Endothelial cell of umbilical vein (primary cell): ENCODE measurements at regions not wholly inside any gene's neighbourhood (a gene's known extent, or its start where the extent isn't known, plus 50 kb on each side); places are given as distances from the start of the nearest gene placed in this dataset.

Experiments
- BruUV-seq: library from RNA; stranded (reverse); fragments of 400-500 nt; replicated peaks from 2 replicates; lab custom pipeline; 2021; lab: Mats Ljungman, UMichigan
- CTCF ChIA-PET: fragments of 300-600, 350-600 bp; sonication (Branson Sonifier 250); formaldehyde crosslinking; loops from one replicate; lab custom pipeline; 2021; ENCODE audit warnings: antibody characterized with exemption, inconsistent platforms; lab: Charles Lee
- POLR2A ChIA-PET: fragments of 300-600, 350-600 bp; sonication (Branson Sonifier 250); formaldehyde crosslinking; loops from one replicate; lab custom pipeline; 2021; ENCODE audit warnings: antibody characterized with exemption, inconsistent platforms; lab: Charles Lee
- DNase-seq: peaks from one replicate; pipeline ENCODE4 v3.0.0-alpha.2; 2011; ENCODE audit warnings: low read depth, low spot score
- FAIRE-seq: peaks from 2 replicates; lab custom pipeline; 2011; peaks lifted over from hg19 to GRCh38; lab: Jason Lieb, UNC
- H2AFZ ChIP-seq: 2 replicates; pipeline ENCODE4 v1.6.0; 2012; ENCODE audit warnings: low read depth, low read length, control low read depth, inconsistent platforms
- H3K27ac ChIP-seq: 2 replicates; pipeline ENCODE4 v1.5.1; 2011; ENCODE audit warnings: low read depth, mild to moderate bottlenecking, control low read depth, low read length, moderate library complexity; ENCODE audit not compliant: insufficient read depth
- H3K27me3 ChIP-seq, 2 experiments: 2 replicates each; pipeline versions ENCODE4 v1.6.0 to v1.6.1; 2011; ENCODE audit warnings: low read length in 2 of 2, mixed read lengths in 1 of 2; ENCODE audit not compliant: control insufficient read depth in 2 of 2, insufficient read depth in 2 of 2
- H3K36me3 ChIP-seq, 2 experiments: 2 replicates in 1 of 2; 3 replicates in 1 of 2; pipeline ENCODE4 v1.5.1; 2011; ENCODE audit warnings: low read length in 2 of 2, mild to moderate bottlenecking in 1 of 2, moderate library complexity in 1 of 2; ENCODE audit not compliant: control insufficient read depth in 2 of 2, insufficient read depth in 2 of 2; ENCODE audit errors: extremely low read depth in 1 of 2
- H3K4me1 ChIP-seq: 3 replicates; pipeline ENCODE4 v1.5.1; 2011; ENCODE audit warnings: mild to moderate bottlenecking, low read length; ENCODE audit not compliant: control insufficient read depth, insufficient read depth; ENCODE audit errors: extremely low read depth
- H3K4me2 ChIP-seq: 2 replicates; pipeline ENCODE4 v1.6.1; 2011; ENCODE audit warnings: low read length, control low read depth, mixed read lengths; ENCODE audit not compliant: insufficient read depth
- H3K4me3 ChIP-seq, 3 experiments: fragments of 200-600 bp in 1 of 3; sonication (generic), shearing (Covaris generic) in 1 of 3; replicated peaks in 1 of 3; 2 replicates each; pipeline ENCODE4 v1.5.1; 2011 to 2016; ENCODE audit warnings: control low read depth in 3 of 3, low read length in 3 of 3, mild to moderate bottlenecking in 2 of 3, inconsistent platforms in 1 of 3, low read depth in 1 of 3, moderate library complexity in 1 of 3; ENCODE audit not compliant: insufficient read depth in 1 of 3
- H3K79me2 ChIP-seq: 2 replicates; pipeline ENCODE4 v1.6.0; 2012; ENCODE audit warnings: low read length, inconsistent platforms; ENCODE audit not compliant: control insufficient read depth, insufficient read depth
- H3K9ac ChIP-seq: replicated peaks from 2 replicates; pipeline ENCODE3; 2011; ENCODE audit warnings: low read length, control low read depth; ENCODE audit not compliant: insufficient read depth; ENCODE audit errors: extremely low read depth
- H3K9me1 ChIP-seq: replicated peaks from 3 replicates; pipeline ENCODE4 v1.6.0; 2011; ENCODE audit warnings: mild to moderate bottlenecking, low read length; ENCODE audit not compliant: control insufficient read depth, insufficient read depth; ENCODE audit errors: extremely low read depth
- H3K9me3 ChIP-seq: replicated peaks from 2 replicates; pipeline ENCODE4 v1.5.1; 2012; ENCODE audit warnings: low read length, inconsistent platforms; ENCODE audit not compliant: control insufficient read depth, insufficient read depth
- H4K20me1 ChIP-seq: replicated peaks from 2 replicates; pipeline ENCODE3; 2011; ENCODE audit warnings: mild to moderate bottlenecking, low read length; ENCODE audit not compliant: control insufficient read depth, insufficient read depth; ENCODE audit errors: extremely low read depth
- CTCF ChIP-seq, 2 donors: IDR thresholded peaks; 1 replicate in 1 of 2; 2 replicates in 1 of 2; pipeline ENCODE4 v1.5.1; 2011; ENCODE audit warnings: low read length in 2 of 2, mild to moderate bottlenecking in 2 of 2, moderate library complexity in 2 of 2, control low read depth in 1 of 2, inconsistent platforms in 1 of 2, low read depth in 1 of 2; ENCODE audit not compliant: insufficient read depth in 1 of 2; ENCODE audit errors: extremely low read depth in 1 of 2
- EZH2 ChIP-seq: IDR thresholded peaks from 2 replicates; pipeline ENCODE4 v1.6.1; 2012; ENCODE audit warnings: borderline replicate concordance, low read depth, mild to moderate bottlenecking, moderate library complexity, low read length, inconsistent platforms; ENCODE audit not compliant: severe bottlenecking
- FOS ChIP-seq: IDR thresholded peaks from 2 replicates; pipeline ENCODE4 v1.6.1; 2011; ENCODE audit warnings: mild to moderate bottlenecking, low read length, moderate library complexity, borderline replicate concordance; ENCODE audit not compliant: insufficient read depth
- GATA2 ChIP-seq: IDR thresholded peaks from 2 replicates; pipeline ENCODE4 v1.7.0; 2011; ENCODE audit warnings: low read depth, mild to moderate bottlenecking, moderate library complexity, mixed read lengths, low read length; ENCODE audit not compliant: insufficient read length, insufficient read depth
- JUN ChIP-seq: IDR thresholded peaks from 2 replicates; pipeline ENCODE4 v1.6.1; 2011; ENCODE audit warnings: borderline replicate concordance, low read depth; ENCODE audit not compliant: insufficient read length, insufficient read depth
- MAX ChIP-seq: IDR thresholded peaks from 2 replicates; pipeline ENCODE4 v1.6.1; 2011; ENCODE audit not compliant: insufficient read depth, insufficient read length
- MYC ChIP-seq: IDR thresholded peaks from one replicate; pipeline ENCODE4 v1.6.1; 2011; ENCODE audit warnings: mild to moderate bottlenecking, low read depth, low read length
- POLR2A ChIP-seq: IDR thresholded peaks from 2 replicates; pipeline ENCODE4 v1.6.1; 2012; ENCODE audit warnings: low read depth, mild to moderate bottlenecking, control low read depth, low read length
- POLR2AphosphoS5 ChIP-seq: IDR thresholded peaks from 2 replicates; pipeline ENCODE4 v1.6.1; 2012; ENCODE audit warnings: low read depth, mild to moderate bottlenecking, control low read depth, low read length, moderate library complexity; ENCODE audit not compliant: insufficient read depth
- dilution Hi-C: fragments of 300-500 bp; cut with MboI; formaldehyde crosslinking; loops from one replicate; pipeline ENCODE4 v1.15.0; 2019; ENCODE audit warnings: low sequenced_read_pairs; ENCODE audit not compliant: extremely low pct_ligation_motif_present
- intact Hi-C: fragments of 100-400 bp; cut with micrococcal nuclease; formaldehyde crosslinking; loops from one replicate; pipeline ENCODE4 v1.10.0; 2022

DNA sequence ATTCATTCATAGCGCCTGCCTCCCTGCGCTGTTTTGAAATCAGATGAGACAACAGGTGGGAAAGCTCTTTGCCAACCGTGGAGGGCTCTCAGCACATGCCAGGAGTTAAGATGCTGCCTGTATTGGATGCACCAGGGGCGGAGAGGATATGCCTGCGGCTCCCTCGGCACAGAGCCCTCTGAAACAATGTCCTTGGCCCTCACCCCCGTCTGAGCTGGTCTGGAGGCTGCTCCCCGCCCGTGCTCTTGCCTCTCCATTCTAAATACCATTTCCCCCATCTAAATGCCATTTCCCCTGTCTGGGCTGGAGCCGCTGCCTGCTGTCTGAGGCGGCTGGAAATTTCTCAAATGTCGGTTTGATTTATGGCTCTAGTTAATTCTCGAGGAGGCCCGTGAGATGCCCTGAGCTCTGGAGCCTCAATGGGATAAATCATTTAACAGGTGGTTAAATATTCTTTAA is 50.8 kb upstream of the MLN start:
- H3K27ac ChIP-seq = no peak overlapping the region
- H3K9ac ChIP-seq = no peak overlapping the region
- ChIA-PET POLR2A (interaction anchor here (0.8 kb wide), 1 partner anchor 87 kb away, joined by 3 read pairs; no protein-coding TSS in a partner anchor), CTCF (interaction anchor here (2.4 kb wide), 1 partner anchor 15 kb away, joined by 10 read pairs; no protein-coding TSS in a partner anchor)
- H2AFZ ChIP-seq = no peak overlapping the region
- no peaks in the 10 kb centered on the region for H3K9me1 ChIP-seq
- peak; percentile 13 for DNase-seq
- H3K79me2 ChIP-seq = no peaks in the 10 kb centered on the region
- intact Hi-C loops = no loop called here
- no peaks in the 10 kb centered on the region for H3K9me3 ChIP-seq
- no peak for FAIRE-seq
- no TSS peak for BruUV-seq
- H3K27me3 ChIP-seq = peaks cover 8 to 13% of the 10 kb centered on the region in 2 experiments
- no peaks in the 10 kb centered on the region for H3K4me1 ChIP-seq
- H4K20me1 ChIP-seq = no peaks in the 10 kb centered on the region
- TF ChIP-seq EZH2 = no peak
- TF ChIP-seq CTCF (IDR thresholded peaks at IDR 0.05; ENCODE audit: extremely low read depth in 1 of 2, insufficient read depth in 1 of 2, low read depth in 1 of 2, low read length in 2 of 2) = no peak
- no peak for TF ChIP-seq JUN
- no peak for TF ChIP-seq FOS
- TF ChIP-seq MYC = no peak
- no peak for TF ChIP-seq POLR2AphosphoS5
- TF ChIP-seq MAX = no peak
- no peak for TF ChIP-seq POLR2A
- TF ChIP-seq GATA2 = no peak
- H3K4me2 ChIP-seq = no peak overlapping the region
- dilution Hi-C loops = no loop called here
- no peaks in the 10 kb centered on the region for H3K36me3 ChIP-seq
- H3K4me3 ChIP-seq = no peak overlapping the region
